HG02973 (cell line): ENCODE measurements at regions not wholly inside any gene's neighbourhood (a gene's known extent, or its start where the extent isn't known, plus 50 kb on each side); places are given as distances from the start of the nearest gene placed in this dataset.

Experiments used
- ATAC-seq: cut with Tn5 transposase; IDR thresholded peaks from one replicate; pipeline ENCODE4 v1.9.1; 2021; ENCODE audit warnings: moderate library complexity; ENCODE audit not compliant: unreplicated experiment

DNA sequence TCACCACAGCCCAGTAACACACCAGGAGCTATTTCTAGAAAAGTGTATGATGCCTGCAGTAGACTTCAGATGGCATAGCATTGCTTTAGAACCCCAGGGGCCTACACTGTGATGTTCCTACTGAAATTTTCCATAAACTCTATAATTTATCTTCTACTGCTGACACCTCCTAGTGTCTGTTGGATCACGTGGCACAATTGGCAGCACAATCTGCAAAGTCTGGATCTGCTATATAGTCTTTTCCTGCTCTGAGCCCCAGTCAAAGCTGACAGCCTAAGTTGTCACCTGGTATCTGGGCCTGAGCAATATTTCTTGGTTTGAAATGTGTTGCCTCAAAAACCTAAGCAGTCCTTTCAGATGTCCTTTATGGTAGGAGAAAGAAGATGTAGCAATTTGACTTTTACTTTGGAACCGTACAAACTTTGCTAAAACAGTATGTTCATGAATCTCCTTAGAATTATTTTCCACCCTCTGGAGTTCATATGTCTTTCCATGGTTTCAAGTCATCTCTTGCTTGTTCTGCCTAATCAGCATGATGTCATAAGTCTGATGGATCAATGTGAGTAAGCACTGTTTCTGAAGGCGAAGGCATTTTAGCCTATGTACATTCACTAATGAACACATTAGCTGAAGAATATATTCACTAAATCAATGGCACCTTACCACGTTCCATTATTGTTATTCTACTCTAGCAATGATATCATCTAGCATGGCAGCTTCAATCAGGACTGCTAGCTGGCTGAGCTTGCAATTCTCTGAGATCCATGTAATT lies 536.5 kb upstream of the NBEA start:
- no peak for ATAC-seq

- ATAC-seq, result no peak
Measured at GRCh38 chr13:34408640-34409039, 533.4 kb upstream of the NBEA start.

DNA sequence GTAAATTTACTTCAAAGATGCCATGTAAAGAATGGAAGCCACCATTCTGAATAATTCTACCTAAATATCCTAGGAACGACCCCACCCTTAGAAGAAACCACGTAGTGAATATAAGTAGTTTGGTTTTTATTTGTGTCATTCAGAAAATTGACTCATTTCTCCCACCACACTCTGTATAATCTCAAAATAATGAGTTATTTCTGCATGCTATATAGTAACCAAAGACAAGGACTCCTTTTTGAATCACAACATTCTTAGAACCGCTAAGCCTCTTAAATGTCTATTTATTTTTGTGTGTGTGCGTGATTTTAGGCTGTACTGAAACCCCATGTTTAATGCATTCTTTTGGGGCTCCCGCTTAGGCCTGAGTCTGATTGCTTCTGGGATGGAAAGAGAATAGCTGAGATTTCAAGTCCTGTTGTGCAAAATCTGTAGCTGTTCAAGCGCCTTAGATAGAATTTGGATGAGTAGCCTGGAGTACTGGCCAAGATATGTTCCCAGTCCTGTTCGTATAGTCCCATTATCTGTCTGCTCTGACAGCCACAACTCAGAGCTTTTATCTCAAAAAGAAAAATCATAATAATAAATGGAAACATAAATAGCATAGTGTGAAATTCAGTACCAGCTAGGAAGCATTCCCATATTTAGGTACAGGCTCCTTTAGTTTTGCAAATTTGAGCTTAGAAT lies 532.4 kb upstream of the NBEA start:
- no peak for ATAC-seq

GRCh38 chr13:34410678-34411077 lies 531.4 kb upstream of the NBEA start:
- no peak for ATAC-seq

- ATAC-seq, result no peak
Measured at GRCh38 chr13:34411177-34411576, 530.9 kb upstream of the NBEA start.

DNA sequence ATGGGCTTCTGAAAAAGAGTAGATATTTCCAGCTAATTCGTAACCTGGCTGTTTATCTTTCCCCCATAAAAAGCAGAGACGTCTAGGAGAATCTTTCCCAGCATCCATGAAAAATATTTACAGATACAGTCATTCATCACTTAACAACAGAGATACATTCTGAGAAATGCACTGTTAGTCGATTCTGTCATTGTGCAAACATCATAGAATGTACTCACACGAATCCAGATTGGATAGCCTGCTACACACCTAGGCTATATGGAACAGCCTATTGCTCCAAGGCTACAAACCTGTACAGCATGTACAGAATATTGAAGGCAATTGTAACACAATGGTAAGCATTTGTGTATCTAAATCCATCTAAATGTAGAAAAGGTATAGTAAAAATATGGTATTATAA lies 530.2 kb upstream of the NBEA start:
- no peak for ATAC-seq

DNA sequence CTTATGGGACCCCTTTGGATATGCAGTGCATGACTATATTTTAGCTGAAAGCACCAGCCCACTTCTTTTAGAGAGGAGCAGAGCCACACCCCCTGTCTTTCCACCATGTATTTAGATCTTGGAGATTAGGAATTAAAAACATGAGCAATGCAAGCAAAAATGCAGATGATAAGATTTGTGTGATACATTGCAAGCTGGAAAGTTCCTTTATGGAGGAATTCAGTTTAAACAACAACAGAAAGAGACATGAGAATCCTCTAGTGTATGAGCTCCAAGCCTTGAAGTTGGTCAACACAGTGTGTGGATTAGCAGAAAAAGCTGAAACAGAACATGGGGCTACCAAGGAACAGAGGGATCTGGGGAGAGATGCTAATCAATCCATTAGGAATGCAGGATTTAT lies 529.8 kb upstream of the NBEA start:
- ATAC-seq, result no peak

GRCh38 chr13:34412817-34413375 lies 529.2 kb upstream of the NBEA start:
- ATAC-seq, result no peak

DNA sequence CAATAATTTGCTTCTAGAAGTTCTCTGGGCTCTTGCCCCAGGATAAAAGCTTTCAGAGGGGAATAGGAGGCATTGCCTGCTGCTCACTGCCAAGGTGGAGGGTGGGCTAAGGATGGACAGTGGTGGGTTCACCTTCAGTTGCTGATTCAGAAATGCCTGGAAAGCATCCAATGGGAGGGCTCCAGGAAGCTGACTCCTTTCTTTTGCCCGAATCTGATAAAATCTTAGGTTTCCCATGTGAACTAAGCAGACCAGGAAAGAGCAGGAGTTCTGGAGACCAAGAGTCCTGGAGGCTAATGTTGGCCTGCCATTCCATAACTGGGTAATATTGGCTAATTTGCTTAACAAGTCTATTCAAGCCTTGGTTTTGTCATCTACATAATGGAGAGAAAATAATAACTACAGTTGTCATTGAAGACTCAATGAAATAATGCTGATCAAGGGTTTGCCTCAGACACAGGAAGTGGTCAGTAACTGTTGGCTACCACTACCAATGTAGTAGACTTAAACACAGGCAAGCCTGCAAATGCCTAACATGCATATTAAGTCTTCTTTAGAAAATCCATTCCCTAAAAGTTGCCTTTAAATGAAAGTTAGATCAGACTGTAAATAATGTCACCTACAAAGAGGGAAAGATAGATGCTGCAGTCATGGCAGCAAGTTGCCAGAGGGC lies 528.4 kb upstream of the NBEA start:
- ATAC-seq, result no peak

DNA sequence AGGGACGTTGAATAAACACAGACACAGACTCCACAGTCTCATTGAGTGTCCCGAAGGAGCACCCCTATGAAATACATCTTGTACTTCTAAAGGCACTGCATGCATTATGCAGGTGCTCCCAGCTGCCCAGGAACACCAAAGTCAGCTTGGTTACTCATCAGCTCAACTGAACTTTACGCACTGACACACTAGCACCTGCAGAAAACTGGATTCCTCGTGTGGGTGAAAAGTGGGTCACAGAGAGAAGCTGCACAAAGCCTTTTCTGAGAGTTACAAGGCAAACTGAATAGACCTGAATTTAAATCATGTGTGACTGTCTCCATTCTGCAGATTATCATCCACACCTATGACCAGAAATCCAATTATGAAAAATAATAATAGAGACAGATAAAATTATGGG lies 527.5 kb upstream of the NBEA start:
- no peak for ATAC-seq

GRCh38 chr13:34416971-34417380 lies 525.1 kb upstream of the NBEA start:
- ATAC-seq, result no peak

DNA sequence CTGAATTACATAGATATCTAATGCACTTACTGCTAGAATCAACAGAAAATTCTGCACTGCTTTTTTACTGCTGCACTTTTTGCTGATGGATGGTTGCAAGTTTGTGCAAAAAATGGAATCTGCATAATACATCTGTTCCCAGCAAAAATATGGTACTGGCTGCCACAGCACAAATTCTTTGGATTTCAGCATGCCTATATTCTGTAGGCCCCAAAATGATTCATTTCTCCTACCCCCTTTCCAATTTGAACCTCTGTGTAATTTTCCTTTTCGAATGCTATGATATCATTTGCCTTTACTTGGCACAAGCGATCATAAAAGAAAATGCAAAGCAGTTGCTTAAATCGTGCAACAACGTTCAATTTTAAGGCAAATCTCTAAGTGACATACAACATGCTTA lies 524.2 kb upstream of the NBEA start:
- no peak for ATAC-seq

GRCh38 chr13:34419025-34419424 lies 523.0 kb upstream of the NBEA start:
- no peak for ATAC-seq

GRCh38 chr13:34419755-34420154 lies 522.3 kb upstream of the NBEA start:
- ATAC-seq, result no peak

- ATAC-seq, result no peak
Measured at GRCh38 chr13:34420702-34421346, 521.2 kb upstream of the NBEA start.

GRCh38 chr13:34421347-34421719 lies 520.7 kb upstream of the NBEA start:
- no peak for ATAC-seq

DNA sequence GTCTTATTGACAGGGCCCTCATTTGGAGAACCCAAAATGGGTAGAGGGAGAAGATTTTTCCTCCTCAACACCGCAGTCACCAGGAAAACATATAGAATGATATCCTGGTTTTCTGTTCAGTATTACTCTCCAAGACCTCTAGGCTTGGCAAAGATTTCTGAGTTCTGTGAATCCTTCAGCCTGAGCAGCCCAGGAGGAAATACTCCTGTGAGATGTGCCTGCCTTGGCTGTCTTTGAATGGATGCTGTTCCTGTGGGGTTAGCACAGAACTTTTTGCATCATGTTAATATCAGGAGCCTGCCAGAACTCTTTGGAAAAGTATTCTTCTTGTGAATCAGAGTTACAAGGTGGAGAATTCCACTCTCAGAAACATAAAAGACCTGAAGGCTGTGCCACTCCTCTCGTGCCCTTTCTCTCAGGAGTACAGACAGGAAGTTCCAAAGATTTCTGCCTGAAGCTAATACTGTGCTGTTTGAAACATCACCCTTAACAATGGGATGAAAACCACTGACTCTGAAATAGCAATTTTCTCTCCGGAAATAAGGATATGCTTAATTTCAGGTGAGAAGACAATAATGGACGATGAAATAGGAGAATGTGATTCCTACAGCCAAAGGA lies 520.1 kb upstream of the NBEA start:
- no peak for ATAC-seq

GRCh38 chr13:34422956-34423355 lies 519.1 kb upstream of the NBEA start:
- no peak for ATAC-seq

- no peak for ATAC-seq
Measured at GRCh38 chr13:34425327-34425949, 516.6 kb upstream of the NBEA start.

GRCh38 chr13:34428911-34429310 lies 513.2 kb upstream of the NBEA start:
- no peak for ATAC-seq
